NCI-H2171 treated with DMSO at 0.1 percent for 48 hours (cell line): ENCODE measurements at regions not wholly inside any gene's neighbourhood (a gene's known extent, or its start where the extent isn't known, plus 50 kb on each side); places are given as distances from the start of the nearest gene placed in this dataset.
A peak's percentile ranks its signal among the peaks of the same experiment; 100 is the strongest.

Experiments used
- DNase-seq: peaks from one replicate; lab custom pipeline; 2025; lab: John Stamatoyannopoulos, UW

DNA sequence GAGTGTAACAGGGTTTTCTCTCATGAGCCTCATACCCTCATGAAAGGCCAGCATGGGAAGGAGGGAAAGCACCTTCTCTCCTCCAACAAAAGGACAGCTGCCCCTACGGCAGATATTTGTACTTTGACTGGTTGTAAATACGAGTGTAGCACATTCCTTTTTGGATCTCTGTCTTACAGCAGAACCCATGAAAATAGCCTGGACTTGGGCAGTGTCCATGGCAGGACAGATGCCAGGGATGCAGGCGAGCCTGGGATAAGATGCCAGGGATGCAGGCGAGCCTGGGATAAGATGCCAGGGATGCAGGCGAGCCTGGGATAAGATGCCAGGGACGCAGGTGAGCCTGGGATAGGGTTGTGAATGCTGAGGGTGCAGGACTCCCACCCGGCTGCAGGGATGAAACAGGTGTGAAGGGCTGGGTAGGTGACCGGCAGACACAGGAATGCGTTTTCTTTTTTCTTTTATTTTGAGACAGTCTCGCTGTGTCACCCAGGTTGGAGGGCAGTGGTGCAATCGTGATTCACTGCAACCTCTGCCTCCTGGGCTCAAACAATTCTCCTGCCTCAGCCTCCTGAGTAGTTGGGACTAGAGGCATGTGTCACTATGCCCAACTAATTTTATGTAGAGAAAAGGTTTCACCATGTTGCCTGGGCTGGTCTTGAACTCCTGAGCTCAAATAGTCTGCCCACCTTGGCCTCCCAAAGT, 120.0 kb downstream of the BEGAIN start:
- no peak for DNase-seq

DNA sequence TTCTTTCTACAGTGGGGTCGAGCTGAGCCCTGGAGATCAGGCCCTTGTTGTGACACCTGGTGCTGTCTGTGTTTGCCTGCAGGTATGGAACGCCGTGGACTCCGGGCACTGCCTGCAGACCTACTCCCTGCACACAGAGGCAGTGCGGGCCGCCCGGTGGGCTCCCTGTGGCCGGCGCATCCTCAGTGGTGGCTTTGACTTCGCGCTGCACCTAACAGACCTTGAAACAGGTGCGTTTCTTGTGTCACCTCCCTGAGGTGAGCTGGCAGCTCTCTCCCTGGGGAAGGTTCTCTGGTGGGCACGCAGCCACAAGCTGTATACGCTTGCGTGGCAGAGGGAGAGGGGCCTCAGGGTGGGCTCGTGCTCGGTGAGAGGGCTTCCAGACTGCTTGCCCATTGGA, 119.3 kb downstream of the BEGAIN start:
- DNase-seq: peak; percentile 46

DNA sequence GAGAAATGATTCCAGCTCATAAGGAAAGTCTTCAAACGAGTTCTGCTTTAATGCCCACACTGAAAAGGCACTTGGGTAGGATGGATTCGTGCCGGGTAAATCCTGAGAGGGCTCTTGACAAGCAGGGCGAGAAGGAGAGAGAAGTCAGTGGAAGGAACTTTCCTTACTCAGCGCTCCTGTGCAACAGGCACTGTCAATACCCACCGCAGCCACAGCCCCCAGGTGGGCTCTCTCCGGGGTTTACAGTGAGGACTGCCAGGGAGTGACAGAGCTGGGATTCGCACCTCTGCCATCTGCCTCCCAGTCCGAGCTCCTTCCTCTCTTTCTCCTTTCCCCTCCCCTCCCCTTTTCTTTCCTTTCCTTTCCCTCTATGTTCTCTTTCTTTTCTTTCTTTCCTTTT, 118.7 kb downstream of the BEGAIN start:
- peak; percentile 39 for DNase-seq

DNA sequence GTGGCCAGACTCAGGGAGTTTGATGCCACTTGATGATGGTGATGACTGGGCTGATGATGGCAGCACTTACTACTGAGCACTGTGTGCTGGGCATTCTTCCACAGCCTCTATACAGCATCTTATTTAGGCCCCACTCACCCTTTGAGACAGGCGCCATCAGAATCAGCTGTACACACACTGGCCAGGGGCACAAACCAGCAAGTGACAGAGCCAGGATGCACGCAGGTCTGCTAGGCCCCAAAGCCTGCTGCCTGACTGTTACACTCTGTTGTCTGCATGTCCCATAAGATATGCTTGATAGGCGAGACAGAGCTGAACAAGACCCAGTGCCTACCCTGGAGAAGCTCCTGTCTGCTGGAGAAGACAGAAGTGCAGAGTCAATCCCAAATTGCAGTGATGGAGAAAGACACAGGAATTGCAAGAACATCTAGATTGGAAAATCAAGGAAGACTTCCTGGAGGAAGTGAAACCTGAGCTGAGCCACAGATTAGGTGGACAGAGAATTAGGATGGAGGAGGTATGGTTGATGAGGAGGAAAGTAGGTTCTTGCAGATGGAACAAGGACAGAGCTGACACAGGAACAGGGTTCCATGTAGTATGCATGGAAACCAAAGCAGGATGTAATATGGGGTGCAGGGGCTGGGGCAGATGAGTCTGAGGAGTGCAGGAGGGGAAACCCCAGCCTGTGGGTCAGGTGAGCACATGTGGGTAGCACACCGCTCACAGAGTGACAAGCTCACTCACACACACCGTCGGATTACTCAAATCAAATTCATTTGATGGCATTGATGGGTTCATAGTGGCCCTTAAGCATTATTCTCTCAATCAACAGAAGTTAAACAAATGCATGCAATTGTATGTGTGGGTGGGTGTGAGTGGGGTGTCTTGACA, 117.3 kb downstream of the BEGAIN start:
- DNase-seq: no peak

DNA sequence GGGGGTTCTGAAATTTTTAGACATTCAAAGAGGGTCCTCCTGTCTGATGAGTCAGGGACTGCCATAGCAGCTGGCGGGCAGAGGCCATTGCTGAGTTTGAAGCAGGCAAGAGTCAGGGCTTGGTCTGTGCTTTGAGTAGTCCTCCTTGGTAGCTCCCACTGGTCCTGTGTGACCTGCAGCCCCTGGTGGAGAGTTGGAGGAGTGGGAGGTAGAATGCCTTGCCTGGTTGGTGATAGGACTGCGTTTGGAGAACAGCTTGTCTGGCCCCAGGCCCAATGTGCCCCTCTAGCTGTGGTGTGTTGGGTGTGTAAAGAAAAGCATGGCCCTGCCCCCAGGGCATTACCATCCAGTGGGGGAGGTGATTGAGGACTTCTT, 116.7 kb downstream of the BEGAIN start:
- peak; percentile 17 for DNase-seq

DNA sequence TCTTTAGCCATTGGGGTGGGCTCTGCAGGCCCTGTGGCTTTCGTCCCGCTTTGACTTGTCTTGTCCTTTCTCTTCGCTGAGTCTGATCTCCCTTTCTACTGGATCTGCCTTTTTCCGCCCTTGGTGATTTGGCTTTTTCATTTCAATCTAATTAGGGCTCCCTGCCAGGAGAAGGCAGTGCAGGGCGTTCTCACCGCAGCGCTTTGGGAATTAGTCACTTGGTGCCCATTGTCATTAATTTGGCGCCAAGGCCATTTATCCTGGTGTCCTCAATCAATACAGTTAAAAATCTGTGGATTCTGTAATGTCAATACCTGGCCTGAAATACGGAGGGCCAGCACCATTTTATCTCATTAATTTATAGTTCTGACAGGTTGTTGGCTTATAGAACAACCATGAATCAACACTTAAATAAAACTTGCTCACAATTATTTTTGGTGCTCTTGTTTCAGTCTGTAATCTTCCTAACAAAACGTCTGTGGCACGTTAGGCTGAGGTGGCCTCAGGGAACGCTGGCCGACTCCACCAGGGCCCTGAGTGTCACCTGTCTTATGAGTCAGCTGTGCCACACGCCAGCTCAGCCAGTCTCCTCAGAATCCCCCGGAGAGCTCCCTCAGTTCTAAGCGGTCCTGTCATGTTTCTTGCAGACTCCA, 115.7 kb downstream of the BEGAIN start:
- DNase-seq: peak; percentile 97

DNA sequence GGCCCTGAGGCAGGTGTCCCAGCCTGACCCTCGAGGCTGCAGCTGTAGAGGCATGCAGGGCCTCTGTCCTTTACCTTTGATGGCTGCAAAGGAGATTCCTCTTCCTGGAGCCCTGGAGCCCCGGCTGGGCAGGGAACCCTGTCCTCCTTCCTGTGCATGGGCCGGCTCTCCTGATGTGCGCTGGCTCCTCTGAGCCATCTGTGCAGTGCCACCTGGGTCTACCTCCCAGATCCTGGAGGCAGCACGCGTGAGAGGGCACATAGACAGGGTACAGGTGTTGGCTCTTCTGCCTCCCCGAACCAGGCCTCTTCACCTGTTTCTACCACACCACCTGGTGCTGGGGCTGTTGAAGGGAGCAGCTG, 115.1 kb downstream of the BEGAIN start:
- DNase-seq: peak; percentile 100

DNA sequence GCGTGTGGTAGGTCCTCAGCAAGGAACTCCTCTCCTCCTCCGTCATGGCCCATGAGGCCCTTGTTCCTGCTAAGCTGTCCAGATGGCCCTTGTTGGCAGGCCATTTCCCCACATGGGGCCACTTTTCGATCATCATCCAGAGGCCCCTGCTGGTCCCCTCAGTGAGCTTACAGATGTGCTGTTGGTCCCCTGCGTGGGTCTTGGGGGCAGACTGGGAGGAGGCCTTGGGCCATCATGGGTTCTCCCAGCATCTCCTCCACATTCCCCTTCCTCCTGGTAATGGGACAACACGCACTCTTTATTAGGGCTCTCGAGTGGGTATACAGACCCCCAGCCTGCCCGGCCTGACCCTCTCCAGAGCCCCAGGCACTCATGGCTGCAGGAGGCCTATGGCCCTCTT, 114.7 kb downstream of the BEGAIN start:
- DNase-seq: no peak

DNA sequence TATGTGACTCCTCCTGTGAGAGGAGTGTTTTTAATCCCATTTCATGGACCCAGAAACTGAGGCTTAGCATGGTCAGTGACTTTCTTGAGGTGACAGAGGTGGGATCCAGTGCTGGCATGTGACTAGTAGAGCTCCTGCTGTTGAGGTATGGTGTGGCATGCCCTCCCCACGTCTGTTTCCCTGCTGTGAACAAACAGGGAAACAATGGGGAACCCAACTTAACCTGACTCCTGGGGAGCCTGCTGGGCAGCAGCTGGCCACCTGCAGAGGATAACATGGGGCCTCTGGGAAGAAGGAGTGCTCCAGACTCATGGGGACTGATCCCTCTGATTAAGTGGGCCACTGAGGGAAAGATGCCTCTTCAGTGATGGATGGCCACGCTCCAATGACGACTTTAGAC, 114.0 kb downstream of the BEGAIN start:
- no peak for DNase-seq

DNA sequence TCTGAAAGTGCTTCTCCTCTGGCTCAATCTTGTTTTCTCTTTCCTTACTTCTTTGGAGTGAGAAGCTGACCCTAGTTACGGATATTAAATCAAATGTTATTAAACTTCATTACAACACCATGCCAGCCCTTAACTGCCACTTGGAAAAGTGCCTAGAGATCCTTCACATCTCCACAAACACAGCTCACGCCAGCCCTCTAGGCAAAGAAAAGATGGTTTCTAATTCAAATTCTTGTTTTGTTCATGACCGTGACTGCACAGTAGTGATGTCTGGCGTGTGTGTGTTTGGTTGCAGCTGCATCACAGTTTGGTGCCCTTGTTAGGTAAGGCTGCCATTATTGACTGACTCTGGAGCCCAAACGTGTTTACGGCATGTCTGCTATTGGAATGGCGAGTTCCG, 113.0 kb downstream of the BEGAIN start:
- no peak for DNase-seq

DNA sequence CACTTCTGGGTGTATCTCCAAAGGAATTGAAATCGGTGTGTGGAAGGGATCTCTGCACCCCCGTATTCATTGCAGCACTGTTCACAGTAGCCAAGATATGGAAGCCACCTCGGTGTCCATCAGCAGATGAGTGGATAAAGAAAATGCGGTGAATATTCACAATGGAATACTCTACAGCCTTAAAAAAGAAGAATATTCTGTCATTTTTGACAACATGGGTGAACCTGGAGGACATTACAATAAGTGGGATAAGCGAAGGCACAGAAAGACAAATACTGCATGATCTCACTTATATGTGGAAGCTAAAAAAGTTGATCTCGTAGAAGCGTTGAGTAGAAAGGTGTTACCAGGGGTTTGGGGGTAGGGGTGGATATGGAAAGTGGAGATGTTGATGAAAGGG, 111.9 kb downstream of the BEGAIN start:
- no peak for DNase-seq

DNA sequence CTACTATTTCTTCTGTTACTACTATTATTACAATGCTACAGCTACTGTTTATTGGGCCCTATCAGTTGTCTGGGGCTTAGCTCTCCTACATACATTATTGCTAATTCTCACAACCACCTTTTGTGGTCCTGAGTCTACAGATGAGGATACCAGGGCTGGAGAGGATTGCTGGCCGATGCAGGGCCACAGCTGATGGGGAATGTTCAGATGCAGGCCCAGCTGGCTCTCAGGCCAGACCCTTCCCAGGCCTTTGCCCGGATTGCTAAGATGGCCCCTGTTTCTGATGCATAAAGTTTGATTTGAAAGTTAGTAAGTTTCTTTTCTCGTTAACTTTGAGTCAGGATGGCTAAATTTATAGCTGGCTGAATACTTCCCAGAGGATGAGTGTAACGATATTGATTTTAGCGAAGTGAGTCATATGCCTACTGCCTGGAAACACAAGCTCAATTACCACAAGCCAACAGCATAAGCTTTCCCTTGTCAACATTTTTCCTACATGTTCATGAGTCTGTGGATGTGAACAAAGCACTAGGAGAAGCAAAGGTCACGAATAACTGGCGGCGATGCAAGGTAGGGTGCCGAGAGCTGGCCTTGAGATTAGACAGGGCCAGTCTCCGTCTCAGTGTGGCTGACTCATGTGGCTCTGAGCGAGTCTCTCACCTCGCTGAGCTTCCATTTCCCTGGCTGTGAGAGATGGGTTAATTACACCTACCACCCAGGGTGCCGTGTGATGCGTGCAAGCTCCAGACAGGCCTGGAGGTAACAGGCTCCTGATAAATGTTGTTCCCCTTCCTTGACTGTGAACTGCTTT, 111.0 kb downstream of the BEGAIN start:
- DNase-seq: peak; percentile 69

DNA sequence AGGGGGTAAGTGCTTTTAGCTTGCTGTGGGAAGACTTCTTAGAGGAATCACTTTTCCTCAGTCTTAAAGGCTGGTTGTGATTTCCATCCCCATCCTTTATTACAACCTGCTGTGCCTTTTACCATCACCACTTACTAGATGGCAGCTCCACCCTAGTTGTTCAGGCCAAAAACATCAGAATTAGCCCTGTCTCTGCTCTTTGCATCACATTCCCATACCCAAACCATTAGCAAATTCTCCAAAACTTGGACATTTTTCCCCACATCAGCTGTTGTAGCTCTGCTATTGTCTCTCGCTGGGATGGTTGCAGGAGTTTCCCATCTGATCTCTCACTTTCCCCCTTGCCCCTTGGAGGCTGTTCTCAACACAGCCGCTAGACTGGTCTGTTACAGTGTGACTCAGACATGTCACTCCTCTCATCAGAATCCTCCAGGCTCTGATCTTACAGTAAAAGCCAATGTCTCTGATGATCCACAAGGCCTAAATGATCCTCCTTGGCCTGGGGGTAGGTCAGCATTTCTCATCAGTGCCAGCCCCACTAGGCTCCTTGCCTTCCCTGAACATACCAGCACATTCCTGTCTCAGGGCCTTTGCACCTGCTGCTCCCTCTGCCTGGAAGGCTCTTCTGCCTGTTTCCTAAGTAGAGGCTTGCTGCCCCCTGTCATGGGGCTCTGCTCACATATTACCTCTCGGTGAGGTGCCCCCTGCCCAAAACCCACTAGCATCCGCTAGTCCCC, 102.5 kb downstream of the BEGAIN start:
- no peak for DNase-seq

DNA sequence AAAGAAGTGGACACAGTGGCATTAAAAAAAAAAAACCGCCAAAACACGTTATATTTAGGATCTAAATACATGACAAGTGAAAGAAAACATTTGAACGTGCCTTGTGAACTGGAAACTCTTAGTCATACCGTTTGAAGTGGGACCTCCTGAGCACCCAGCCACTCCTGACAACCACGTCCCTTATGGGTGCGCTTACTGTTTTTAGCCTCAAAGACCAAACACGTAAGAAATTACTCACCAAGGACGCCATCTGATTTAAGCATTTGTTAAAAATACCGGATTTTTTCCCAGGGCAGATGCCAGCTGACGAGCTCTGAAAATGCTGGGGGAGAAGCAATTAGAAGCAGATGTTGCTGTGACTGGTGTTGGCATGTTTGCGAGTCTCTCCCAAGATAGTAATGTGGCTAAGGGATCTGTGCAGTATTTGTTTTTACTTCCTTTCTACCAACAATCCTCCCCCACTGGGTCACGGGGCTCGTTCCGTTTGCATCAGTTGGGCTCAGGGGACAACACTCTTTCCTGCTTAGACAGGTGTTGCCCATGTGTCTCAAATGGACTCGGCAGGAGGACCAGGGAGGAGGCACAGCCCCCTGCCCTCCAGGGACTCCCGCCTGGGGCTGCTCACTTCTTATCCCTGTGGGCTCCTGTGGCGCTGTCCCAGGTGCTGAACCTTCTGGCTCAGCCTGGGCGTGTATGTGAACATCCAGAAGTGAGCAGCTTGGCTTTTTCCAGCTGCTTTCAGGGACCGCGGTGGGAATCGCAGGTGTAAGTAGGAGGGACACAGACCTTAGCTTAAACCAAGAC, 101.0 kb downstream of the BEGAIN start:
- peak; percentile 100 for DNase-seq
